PC-9 (cell line): ENCODE measurements at regions not wholly inside any gene's neighbourhood (a gene's known extent, or its start where the extent isn't known, plus 50 kb on each side); places are given as distances from the start of the nearest gene placed in this dataset.

Experiments
- BruUV-seq: library from RNA; stranded (reverse); fragments of 400-500 nt; replicated peaks from 2 replicates; lab custom pipeline; 2021; lab: Mats Ljungman, UMichigan
- CTCF ChIA-PET: fragments of 300-600 bp; sonication (Branson Sonifier 250); formaldehyde crosslinking; loops from one replicate; lab custom pipeline; 2022; ENCODE audit warnings: antibody characterized with exemption; lab: Charles Lee
- POLR2A ChIA-PET: fragments of 300-600 bp; sonication (Branson Sonifier 250); formaldehyde crosslinking; loops from one replicate; lab custom pipeline; 2022; ENCODE audit warnings: antibody characterized with exemption; ENCODE audit not compliant: unreplicated experiment; lab: Charles Lee
- DNase-seq, 2 experiments: peaks; one replicate each; pipeline versions ENCODE4 v3.0.0 to v3.0.0-alpha.2; 2015 to 2022; ENCODE audit warnings: mixed read lengths in 1 of 2
- H2AFZ ChIP-seq: fragments of 200-600 bp; sonication (generic); 2 replicates; pipeline ENCODE4 v1.8.1; 2017; ENCODE audit warnings: antibody characterized with exemption
- H3F3A ChIP-seq: fragments of 200-600 bp; sonication (generic); 2 replicates; pipeline ENCODE4 v1.8.1; 2017; ENCODE audit warnings: antibody characterized with exemption, mild to moderate bottlenecking, low read depth; ENCODE audit not compliant: insufficient read depth
- H3K27ac ChIP-seq: fragments of 200-600 bp; sonication (generic); 2 replicates; pipeline ENCODE4 v1.6.1; 2016; ENCODE audit warnings: mixed run types
- H3K27me3 ChIP-seq: fragments of 200-600 bp; sonication (generic); 2 replicates; pipeline ENCODE4 v1.6.1; 2016; ENCODE audit warnings: low read depth, mixed run types; ENCODE audit not compliant: insufficient read depth
- H3K36me3 ChIP-seq: fragments of 200-600 bp; sonication (generic); 2 replicates; pipeline ENCODE4 v1.6.1; 2016; ENCODE audit warnings: low read depth, mixed run types
- H3K4me1 ChIP-seq: fragments of 200-600 bp; sonication (generic); replicated peaks from 2 replicates; pipeline ENCODE4 v1.6.1; 2016; ENCODE audit warnings: mixed run types; ENCODE audit not compliant: insufficient read depth
- H3K4me2 ChIP-seq: fragments of 200-600 bp; sonication (generic); 2 replicates; pipeline ENCODE4 v1.6.1; 2017; ENCODE audit warnings: mixed run types
- H3K4me3 ChIP-seq: fragments of 200-600 bp; sonication (generic); 2 replicates; pipeline ENCODE4 v1.6.1; 2016; ENCODE audit warnings: mixed run types
- H3K79me2 ChIP-seq: fragments of 200-600 bp; sonication (generic); 2 replicates; pipeline ENCODE4 v1.6.1; 2017; ENCODE audit warnings: low read depth, mixed run types
- H3K9me2 ChIP-seq: fragments of 200-600 bp; sonication (generic); 2 replicates; pipeline ENCODE4 v1.8.1; 2017; ENCODE audit warnings: mild to moderate bottlenecking; ENCODE audit not compliant: insufficient read depth
- H3K9me3 ChIP-seq: fragments of 200-600 bp; sonication (generic); 2 replicates; pipeline ENCODE4 v1.8.1; 2016; ENCODE audit warnings: low read depth; ENCODE audit not compliant: insufficient read depth
- H4K20me1 ChIP-seq: fragments of 200-600 bp; sonication (generic); 2 replicates; pipeline ENCODE4 v1.8.1; 2017; ENCODE audit not compliant: insufficient read depth
- CTCF ChIP-seq: fragments of 200-600 bp; sonication (generic); conservative IDR thresholded peaks from 2 replicates; pipeline ENCODE4 v1.6.1; 2017; ENCODE audit warnings: mixed run types, antibody characterized with exemption, mild to moderate bottlenecking, moderate library complexity
- EZH2 ChIP-seq: fragments of 200-600 bp; sonication (generic); IDR thresholded peaks from 2 replicates; pipeline ENCODE4 v1.8.0; 2017; ENCODE audit warnings: antibody characterized with exemption, low read depth
- intact Hi-C: fragments of 100-400 bp; cut with micrococcal nuclease; formaldehyde crosslinking; loops from one replicate; pipeline ENCODE4 v1.10.0; 2022; ENCODE audit not compliant: unreplicated experiment

GRCh38 chr6:103687430-103687829 lies 1172.3 kb downstream of the HACE1 start:
- H3K27ac ChIP-seq = no peak overlapping the region
- H4K20me1 ChIP-seq = no peaks in the 10 kb centered on the region
- no peaks in the 10 kb centered on the region for H3K36me3 ChIP-seq
- TF ChIP-seq CTCF = no peak
- no peak overlapping the region for H3K4me2 ChIP-seq
- POLR2A ChIA-PET = no interaction called here
- peak in 1 of 2 experiments; percentile 35 for DNase-seq
- H3K9me2 ChIP-seq = no peaks in the 10 kb centered on the region
- CTCF ChIA-PET = no interaction called here
- H3K9me3 ChIP-seq = no peaks in the 10 kb centered on the region
- intact Hi-C loops = no loop called here
- no peaks in the 10 kb centered on the region for H3F3A ChIP-seq
- no TSS peak for BruUV-seq
- H3K4me1 ChIP-seq = no peaks in the 10 kb centered on the region
- H2AFZ ChIP-seq = no peak overlapping the region
- no peak overlapping the region for H3K4me3 ChIP-seq
- H3K79me2 ChIP-seq = no peaks in the 10 kb centered on the region
- no peaks in the 10 kb centered on the region for H3K27me3 ChIP-seq

- Histone ChIP-seq H3K9me3 (0 out of 2 replicates have a peak, but pooled peaks cover 4% of the 10 kb centered on the region), H3K27me3 (no peaks in the 10 kb centered on the region), H4K20me1 (no peaks in the 10 kb centered on the region), H3K27ac (no peak overlapping the region), H3K36me3 (no peaks in the 10 kb centered on the region), H3K4me1 (no peaks in the 10 kb centered on the region), H3F3A (no peaks in the 10 kb centered on the region), H3K4me2 (no peak overlapping the region), H3K79me2 (no peaks in the 10 kb centered on the region), H2AFZ (no peak overlapping the region), H3K4me3 (no peak overlapping the region), H3K9me2 (no peaks in the 10 kb centered on the region)
- BruUV-seq = no TSS peak
- no peak for DNase-seq
- intact Hi-C loops = no loop called here
- TF ChIP-seq EZH2 (no peak), CTCF (no peak)
- ChIA-PET CTCF (no interaction called here), POLR2A (no interaction called here)
These were observed 1179.6 kb downstream of the HACE1 start for GRCh38 chr6:103680116-103680515.

GRCh38 chr6:103677290-103677689 lies 1182.4 kb downstream of the HACE1 start:
- ChIA-PET POLR2A (interaction anchor here (0.6 kb wide), 1 partner anchor 1688 kb away, joined by 3 read pairs; no protein-coding TSS in a partner anchor), CTCF (no interaction called here)
- H3K36me3 ChIP-seq = no peaks in the 10 kb centered on the region
- no peak for TF ChIP-seq EZH2
- TF ChIP-seq CTCF = no peak
- DNase-seq = no peak
- H3K9me3 ChIP-seq = 0 out of 2 replicates have a peak, but pooled peaks cover 4% of the 10 kb centered on the region
- no TSS peak for BruUV-seq
- no peak overlapping the region for H3K27ac ChIP-seq
- no peaks in the 10 kb centered on the region for H3K9me2 ChIP-seq
- H3K79me2 ChIP-seq = no peaks in the 10 kb centered on the region
- intact Hi-C loops = no loop called here
- H3K4me1 ChIP-seq = no peaks in the 10 kb centered on the region
- H3K27me3 ChIP-seq = no peaks in the 10 kb centered on the region
- H3K4me2 ChIP-seq = no peak overlapping the region
- no peaks in the 10 kb centered on the region for H4K20me1 ChIP-seq
- H2AFZ ChIP-seq = no peak overlapping the region
- H3F3A ChIP-seq = no peaks in the 10 kb centered on the region
- H3K4me3 ChIP-seq = no peak overlapping the region
